Prostate gland (tissue), 2 donors: ENCODE measurements at regions not wholly inside any gene's neighbourhood (a gene's known extent, or its start where the extent isn't known, plus 50 kb on each side); places are given as distances from the start of the nearest gene placed in this dataset.

Experiments used
- POLR2A ChIP-seq: fragments of 450-650 bp; IDR thresholded peaks from one replicate; pipeline ENCODE4 v1.6.1; 2016; ENCODE audit warnings: antibody characterized with exemption, mild to moderate bottlenecking
- POLR2AphosphoS5 ChIP-seq: sonication (generic); formaldehyde crosslinking; IDR thresholded peaks from one replicate; pipeline ENCODE4 v1.6.1; 2017; ENCODE audit warnings: antibody characterized with exemption
- TF ChIP-seq, protein P1 (sequence below), 4 experiments: fragments of 200-600 bp in 2 of 4; fragments of 450-650 bp in 2 of 4; sonication (generic) in 2 of 4; IDR thresholded peaks; 1 replicate in 3 of 4; 2 replicates in 1 of 4; pipeline ENCODE4 v1.5.1; 2016 to 2019; ENCODE audit warnings: antibody characterized with exemption in 4 of 4, mild to moderate bottlenecking in 2 of 4, moderate library complexity in 2 of 4

DNA sequence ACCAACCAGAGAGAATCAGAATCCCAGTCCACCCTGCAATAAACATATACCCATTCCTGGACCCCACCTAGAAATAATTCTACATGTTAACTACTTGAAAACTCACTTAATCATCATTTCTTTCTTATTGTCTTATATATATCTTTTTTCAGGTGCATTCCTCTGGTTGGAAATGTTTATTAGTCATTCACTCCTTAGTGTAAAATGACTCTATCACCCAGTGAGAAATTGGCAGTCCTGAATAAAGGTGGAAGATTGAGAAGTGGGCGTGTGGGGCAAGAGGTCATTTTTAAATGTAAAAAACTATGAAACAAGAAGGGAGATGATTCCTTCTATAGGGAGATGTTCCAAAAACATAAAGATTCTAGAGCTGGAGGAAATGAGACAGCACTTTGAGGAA is 101.2 kb upstream of the MBNL2 start:
- TF ChIP-seq, protein P1, sequence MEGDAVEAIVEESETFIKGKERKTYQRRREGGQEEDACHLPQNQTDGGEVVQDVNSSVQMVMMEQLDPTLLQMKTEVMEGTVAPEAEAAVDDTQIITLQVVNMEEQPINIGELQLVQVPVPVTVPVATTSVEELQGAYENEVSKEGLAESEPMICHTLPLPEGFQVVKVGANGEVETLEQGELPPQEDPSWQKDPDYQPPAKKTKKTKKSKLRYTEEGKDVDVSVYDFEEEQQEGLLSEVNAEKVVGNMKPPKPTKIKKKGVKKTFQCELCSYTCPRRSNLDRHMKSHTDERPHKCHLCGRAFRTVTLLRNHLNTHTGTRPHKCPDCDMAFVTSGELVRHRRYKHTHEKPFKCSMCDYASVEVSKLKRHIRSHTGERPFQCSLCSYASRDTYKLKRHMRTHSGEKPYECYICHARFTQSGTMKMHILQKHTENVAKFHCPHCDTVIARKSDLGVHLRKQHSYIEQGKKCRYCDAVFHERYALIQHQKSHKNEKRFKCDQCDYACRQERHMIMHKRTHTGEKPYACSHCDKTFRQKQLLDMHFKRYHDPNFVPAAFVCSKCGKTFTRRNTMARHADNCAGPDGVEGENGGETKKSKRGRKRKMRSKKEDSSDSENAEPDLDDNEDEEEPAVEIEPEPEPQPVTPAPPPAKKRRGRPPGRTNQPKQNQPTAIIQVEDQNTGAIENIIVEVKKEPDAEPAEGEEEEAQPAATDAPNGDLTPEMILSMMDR (IDR thresholded peaks at IDR 0.05): no peak
- TF ChIP-seq POLR2AphosphoS5: no peak
- no peak for TF ChIP-seq POLR2A
